HG03469 (cell line): ENCODE measurements at regions not wholly inside any gene's neighbourhood (a gene's known extent, or its start where the extent isn't known, plus 50 kb on each side); places are given as distances from the start of the nearest gene placed in this dataset.

Experiments
- ATAC-seq: cut with Tn5 transposase; IDR thresholded peaks from one replicate; pipeline ENCODE4 v1.9.1; 2021; ENCODE audit warnings: mild to moderate bottlenecking, moderate library complexity, moderate number of reproducible peaks; ENCODE audit not compliant: unreplicated experiment

DNA sequence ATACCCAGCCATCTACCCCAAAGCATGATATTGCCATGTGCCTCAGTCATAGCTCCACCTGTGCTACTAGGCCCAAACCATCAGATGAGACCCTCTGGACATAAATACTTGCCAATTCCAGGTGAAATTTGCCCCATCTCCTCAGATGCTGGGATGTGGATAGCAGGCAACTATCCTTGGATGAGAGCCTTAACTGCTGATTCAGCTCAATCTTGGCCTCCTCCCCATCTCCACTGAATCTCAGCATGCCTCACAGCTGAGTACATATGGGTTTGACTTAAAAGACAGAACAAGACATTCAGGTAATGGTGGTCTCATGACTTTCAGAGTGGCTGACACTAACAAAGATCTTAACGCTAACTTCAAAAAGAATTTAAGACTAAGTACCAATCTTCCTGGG is 50.8 kb upstream of the KLHL13 start:
- ATAC-seq = no peak

- no peak for ATAC-seq
Observed at GRCh38 chrX:118171356-118171755, 54.7 kb upstream of the KLHL13 start.

DNA sequence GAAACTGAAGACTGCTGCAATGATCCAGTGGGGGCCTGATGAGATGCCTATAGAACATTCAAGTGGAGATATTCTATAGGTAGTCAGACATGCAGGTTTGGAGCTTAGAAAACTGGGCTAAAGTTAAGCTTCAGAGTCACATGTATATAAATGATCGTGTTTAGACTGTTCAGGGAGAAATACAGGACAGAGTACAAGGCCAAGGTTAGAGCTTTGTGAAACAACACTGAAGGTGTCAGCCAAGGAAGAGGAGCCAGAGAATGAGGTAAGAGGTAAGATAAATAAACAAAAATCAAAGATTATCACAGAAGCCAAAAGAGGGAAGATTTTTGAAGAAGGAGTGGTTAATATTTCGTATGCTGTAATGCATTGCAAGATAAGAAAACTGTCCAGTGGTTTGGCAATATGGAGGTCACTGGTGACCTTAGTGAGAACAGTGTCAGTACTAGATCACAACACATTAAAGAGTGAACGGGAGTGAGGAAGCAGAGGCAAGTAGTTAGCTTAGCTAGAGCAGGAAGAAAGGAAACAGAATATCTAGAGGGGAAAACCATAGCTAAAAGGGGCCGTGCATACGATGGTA is 58.0 kb upstream of the KLHL13 start:
- no peak for ATAC-seq

DNA sequence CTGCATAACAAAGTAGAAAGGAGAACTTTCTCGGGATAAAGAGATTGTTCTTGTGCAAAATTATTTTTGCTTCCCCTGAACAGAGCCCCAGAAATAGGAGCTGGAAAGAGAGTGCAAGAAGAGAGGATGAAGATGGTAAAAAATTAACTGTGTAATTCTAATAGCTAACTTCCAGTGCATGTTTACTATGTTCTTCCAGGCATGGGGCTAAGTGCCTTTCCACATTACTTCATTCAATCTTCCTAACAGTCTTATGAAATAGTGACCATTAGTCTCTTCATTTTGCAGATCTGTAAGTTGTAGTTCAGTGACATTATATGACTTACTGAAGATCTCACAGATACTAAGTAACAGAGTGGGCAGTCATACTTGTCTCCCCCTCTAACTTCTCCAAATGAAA is 61.1 kb upstream of the KLHL13 start:
- ATAC-seq = no peak

GRCh38 chrX:118178450-118178849 is 61.8 kb upstream of the KLHL13 start:
- ATAC-seq = no peak

GRCh38 chrX:118179161-118179560 is 62.6 kb upstream of the KLHL13 start:
- ATAC-seq = no peak

GRCh38 chrX:118179718-118180117 is 63.1 kb upstream of the KLHL13 start:
- no peak for ATAC-seq

DNA sequence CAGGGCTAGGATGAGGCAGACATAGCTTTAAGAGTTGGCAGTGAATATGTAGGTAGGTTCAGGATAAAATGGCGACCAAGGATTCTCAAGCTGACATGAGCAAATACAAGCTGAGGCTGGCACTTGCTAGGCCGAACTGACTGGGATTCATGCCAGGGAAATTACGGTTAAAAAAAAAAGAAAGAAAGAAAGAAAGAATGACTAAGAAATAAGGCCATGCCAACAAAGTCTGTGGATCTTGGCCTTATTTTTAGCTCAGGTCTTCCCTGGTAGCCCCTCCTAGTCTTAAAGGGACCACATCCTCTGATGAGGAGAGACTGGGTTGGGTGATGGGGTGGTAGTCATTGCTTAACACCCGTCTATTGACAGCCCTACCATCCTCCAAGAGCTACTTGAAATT is 64.4 kb upstream of the KLHL13 start:
- ATAC-seq = no peak

DNA sequence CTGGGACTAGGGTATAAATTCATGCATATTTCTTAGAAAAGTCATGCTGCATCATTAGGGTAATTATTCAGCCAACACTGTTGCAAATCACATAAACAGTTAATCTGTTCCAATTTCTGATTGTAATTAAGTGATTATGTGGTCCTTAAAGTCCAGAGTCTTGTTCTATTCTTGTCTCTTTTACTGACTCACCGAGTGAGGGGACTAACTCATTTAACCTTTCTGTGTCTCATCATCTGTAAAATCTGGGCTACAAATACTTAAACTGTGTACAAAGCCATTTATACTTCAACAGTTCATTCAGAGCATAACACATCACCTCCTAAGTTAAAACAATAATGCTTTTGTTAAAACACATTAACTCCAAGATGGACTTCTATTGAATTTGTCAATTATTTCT is 65.4 kb upstream of the KLHL13 start:
- no peak for ATAC-seq

DNA sequence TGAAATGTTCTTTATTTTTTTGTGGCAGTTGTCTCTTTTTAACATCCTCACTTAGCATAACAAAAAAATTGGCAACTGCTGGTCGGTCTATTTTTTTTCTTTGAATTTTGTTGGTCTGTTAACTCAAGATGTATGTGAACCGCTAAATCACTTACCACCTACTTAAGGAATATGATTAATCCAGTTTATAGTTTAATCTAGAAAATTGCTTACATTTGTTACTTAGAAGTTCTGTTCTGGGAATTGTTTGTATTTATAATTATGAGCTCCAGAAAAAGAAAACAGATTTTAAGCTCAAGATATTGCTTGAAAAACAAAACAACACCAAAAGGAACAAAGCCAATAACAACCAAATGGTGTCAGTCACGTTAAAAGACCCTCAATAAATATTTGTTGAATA is 66.1 kb upstream of the KLHL13 start:
- ATAC-seq = no peak

DNA sequence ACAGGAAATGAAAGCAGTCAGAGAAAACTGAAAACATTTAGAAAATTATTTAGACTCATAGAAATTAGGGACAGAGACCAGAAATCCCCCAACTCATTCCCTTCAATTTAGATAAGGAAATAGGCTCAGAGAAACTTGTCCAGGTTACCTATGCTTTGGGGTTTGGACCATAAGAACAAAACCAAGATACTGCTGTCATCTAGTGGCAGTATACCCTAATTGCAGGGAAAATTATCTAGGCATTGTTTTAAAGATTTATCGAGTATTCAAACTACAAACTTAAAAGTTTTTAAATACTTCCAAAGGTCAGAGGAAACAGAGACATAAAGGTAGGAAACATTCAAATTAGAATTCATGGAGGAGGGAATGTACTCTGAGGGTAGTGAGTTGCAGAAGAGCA is 67.0 kb upstream of the KLHL13 start:
- ATAC-seq = no peak

DNA sequence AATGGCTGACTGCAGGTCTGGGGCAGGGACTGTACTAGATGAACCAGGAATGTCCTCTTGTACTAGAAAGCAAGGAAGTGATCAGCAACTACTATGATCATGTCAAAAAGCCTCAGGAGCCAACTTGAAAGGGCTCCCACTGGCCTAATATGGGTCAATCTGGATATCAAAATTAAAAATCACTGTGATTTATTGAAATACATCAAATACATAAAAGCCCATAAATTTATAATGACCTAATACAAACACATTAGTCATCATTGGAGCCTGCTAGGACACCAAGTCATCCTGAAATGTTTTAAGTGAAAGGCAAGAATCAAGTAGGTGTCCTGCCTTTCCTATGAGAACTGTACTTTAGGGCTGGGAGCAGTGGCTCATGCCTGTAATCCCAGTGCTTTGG is 70.5 kb upstream of the KLHL13 start:
- ATAC-seq = no peak

- ATAC-seq = no peak
Observed at GRCh38 chrX:118189000-118189399, 72.4 kb upstream of the KLHL13 start.

DNA sequence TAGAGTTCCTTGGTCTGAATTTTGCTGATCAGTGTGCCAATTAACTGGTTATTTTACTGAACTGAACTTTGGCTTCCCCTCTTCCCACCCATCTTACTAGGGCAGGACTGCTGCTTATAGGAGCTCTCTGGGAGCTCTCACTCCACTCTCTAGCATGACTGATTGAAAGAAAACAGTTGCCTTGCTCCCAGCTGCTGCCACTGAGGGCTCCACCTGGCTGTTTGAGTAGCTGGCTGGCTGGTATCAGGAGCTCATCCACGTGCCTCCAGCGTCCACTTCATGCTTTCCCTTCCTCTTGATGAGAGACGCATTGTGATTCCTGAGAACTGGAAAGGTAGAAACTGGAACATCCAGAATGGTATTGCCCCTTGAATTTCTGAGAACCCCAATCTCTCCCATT is 73.0 kb upstream of the KLHL13 start:
- no peak for ATAC-seq

DNA sequence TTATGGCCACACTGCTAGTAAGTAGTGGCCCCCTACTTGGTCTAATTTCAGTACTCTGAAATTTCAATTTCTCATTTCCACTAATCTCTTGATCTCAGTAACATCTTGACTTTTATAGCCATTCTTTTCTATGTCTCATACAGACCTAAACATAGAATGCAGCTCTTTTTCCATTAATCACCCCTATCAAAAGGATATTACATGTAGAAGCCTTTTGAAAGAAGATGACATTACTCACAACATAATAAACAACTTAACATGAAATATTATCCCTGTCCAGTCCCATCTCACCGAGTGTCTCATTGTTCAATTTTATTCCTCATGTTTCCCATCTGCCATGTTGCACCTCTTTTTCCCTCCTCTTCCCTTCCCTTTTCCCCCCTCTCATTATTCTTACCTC is 81.1 kb upstream of the KLHL13 start:
- ATAC-seq = no peak

DNA sequence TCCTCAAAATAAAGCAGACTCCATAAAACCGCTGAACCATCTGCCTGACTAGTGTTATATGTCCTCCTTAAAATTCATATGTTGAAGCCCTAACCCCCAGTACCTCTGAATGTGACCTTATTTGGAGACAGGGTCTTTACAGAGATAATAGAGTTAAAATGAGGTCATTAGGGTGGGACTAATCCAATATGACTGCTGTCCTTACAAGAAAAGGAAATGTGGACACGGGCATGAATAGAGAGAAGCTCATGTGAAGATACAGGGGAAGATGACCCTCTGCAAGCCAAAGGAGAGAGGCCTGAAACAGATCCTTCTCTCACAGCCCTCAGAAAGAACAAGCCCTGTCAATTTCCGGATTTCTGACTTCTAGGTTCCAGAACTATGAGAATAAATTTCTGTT is 82.0 kb upstream of the KLHL13 start:
- no peak for ATAC-seq

DNA sequence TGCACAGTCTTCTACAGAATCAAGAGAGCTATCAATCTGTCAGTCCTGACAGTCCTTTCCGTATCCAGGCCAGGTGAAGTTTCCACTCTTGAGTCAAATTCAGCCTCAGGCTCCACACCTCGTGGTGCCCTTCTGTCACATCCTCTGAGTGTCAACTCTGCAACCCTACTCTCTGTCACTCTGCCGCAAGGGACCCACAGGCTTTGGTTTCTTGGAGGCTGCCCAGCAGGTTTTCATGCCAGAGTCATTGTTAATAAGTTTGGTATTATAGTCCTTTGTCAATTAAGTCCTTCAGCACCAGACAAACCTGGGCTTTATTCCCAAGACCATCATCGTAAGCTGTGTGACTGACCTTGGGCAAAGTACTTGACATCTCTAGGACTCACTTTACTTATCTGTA is 83.4 kb upstream of the KLHL13 start:
- no peak for ATAC-seq

- no peak for ATAC-seq
Observed at GRCh38 chrX:118205421-118206395, 89.1 kb upstream of the KLHL13 start.

- ATAC-seq = no peak
Observed at GRCh38 chrX:118207831-118208453, 91.3 kb upstream of the KLHL13 start.

- ATAC-seq = no peak
Observed at GRCh38 chrX:118208481-118208880, 91.9 kb upstream of the KLHL13 start.

- ATAC-seq = peak; percentile 36
Observed at GRCh38 chrX:118211891-118212816, 95.5 kb upstream of the KLHL13 start.
